ENCODE measurements at regions not wholly inside any gene's neighbourhood (a gene's known extent, or its start where the extent isn't known, plus 50 kb on each side); places are given as distances from the start of the nearest gene placed in this dataset.

- DNase-seq (ENCODE audit: insufficient read length, low spot score) (no peak), FAIRE-seq (no peak)
- TF ChIP-seq, protein P1, sequence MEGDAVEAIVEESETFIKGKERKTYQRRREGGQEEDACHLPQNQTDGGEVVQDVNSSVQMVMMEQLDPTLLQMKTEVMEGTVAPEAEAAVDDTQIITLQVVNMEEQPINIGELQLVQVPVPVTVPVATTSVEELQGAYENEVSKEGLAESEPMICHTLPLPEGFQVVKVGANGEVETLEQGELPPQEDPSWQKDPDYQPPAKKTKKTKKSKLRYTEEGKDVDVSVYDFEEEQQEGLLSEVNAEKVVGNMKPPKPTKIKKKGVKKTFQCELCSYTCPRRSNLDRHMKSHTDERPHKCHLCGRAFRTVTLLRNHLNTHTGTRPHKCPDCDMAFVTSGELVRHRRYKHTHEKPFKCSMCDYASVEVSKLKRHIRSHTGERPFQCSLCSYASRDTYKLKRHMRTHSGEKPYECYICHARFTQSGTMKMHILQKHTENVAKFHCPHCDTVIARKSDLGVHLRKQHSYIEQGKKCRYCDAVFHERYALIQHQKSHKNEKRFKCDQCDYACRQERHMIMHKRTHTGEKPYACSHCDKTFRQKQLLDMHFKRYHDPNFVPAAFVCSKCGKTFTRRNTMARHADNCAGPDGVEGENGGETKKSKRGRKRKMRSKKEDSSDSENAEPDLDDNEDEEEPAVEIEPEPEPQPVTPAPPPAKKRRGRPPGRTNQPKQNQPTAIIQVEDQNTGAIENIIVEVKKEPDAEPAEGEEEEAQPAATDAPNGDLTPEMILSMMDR (IDR thresholded peaks at IDR 0.05; ENCODE audit: insufficient read depth, missing control alignments): no peak
These were observed 60.9 kb upstream of the LANCL2 start for GRCh38 chr7:55304018-55304762.

GRCh38 chr7:55305135-55305534, 60.0 kb upstream of the LANCL2 start:
- no peak for FAIRE-seq
- TF ChIP-seq, protein P1 (IDR thresholded peaks at IDR 0.05; ENCODE audit: insufficient read depth, missing control alignments): no peak

DNA sequence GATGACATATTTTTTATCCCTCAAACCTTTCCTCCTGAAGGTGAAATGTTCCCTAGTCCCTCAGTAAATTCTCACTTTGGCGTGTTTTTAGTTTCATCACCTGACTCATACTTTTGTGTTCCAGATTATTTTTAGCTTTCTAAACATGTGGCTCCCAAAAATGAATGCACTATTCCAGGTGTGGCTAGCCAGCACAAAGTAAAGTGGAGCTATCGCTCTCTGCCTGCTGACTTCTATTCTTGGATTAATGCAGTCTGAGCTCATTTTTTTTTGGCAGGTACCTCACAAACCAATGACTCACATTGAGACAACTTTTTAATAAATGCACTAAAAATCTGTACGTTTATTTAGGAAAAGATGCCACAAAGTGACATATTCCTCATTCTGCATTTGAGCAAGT, 58.8 kb upstream of the LANCL2 start:
- TF ChIP-seq, protein P1 (IDR thresholded peaks at IDR 0.05; ENCODE audit: insufficient read depth, missing control alignments): no peak
- FAIRE-seq (no peak), DNase-seq (ENCODE audit: insufficient read length, low spot score) (no peak)

More at GRCh38 chr7:55305135-55305534, 60.0 kb upstream of the LANCL2 start:
- DNase-seq (ENCODE audit: insufficient read length, low spot score): no peak

DNA sequence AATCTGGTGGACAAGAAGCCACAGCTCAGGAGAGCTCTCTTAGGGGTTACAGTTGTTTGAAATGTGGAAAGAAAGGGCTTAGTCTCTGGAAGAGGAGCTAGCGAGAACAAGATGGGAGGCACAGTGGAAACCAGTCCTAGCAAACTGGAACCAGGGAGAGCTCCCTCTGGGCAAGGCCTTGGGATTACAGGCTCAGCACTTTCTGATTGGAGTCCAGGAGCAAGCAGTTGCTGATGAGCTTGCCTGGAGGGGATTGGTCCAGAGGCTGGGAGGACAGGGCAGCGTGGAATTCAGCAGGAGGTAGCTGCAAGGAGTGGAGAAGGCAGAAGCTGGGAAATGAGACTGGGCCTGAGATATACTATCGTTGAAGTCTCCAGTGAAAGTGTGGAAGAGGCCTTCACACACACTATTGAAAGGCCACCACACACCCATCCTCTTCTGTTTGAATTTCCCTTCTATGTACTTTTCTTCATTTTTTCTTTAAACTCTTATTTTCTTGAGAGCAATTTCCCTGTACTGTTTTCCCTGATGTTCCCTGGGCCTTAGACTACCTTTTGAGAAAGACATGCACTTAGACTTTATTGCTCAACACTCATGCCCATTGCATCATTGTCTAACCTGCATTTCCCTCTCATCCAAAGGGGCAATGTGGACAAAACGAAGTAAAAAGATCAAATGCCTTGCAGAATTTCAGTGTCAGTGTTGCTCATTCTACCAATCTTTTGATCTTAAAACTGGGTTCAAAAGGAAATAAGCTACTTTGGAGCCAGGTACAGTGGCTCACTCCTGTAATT, 57.8 kb upstream of the LANCL2 start:
- TF ChIP-seq, protein P1 (IDR thresholded peaks at IDR 0.05; ENCODE audit: insufficient read depth, missing control alignments): no peak
- FAIRE-seq (no peak), DNase-seq (ENCODE audit: insufficient read length, low spot score) (no peak)

DNA sequence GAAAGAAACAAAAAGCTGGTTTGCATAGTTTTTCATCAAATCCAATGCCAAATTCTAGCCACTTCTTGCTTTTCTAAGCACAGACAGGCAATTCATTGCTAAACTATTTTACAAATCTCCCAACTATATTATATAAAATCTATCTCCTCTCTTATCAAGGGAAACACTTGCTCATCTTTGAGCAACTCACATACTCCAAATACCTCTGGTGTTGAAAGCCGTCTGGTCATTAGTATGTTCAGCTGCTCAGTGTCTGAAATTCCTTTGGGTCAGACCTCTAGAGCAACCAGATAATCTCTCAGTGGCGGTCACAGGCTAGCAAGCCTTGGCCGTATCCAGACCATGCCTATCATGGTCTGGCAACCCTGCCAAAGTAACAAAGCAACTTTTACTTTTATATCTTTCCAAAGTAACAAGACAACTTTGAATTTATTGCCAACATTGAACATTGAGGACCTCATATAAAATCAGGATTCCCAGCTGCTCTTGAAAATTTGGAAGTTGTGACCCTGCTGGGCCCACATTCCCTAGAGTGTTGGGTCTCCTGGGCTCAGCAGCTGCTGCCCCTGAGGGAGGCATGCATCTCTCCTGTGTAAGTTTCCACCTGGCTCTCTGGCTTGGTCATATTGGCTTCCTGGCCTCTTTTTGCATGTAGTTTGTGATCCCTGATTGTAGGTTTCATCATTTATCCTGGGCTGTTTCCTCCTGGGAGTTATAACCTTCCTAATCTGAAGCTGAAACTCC, 56.8 kb upstream of the LANCL2 start:
- no peak for FAIRE-seq
- TF ChIP-seq, protein P1 (IDR thresholded peaks at IDR 0.05; ENCODE audit: insufficient read depth, missing control alignments): no peak
- DNase-seq (ENCODE audit: insufficient read length, low spot score): no peak

DNA sequence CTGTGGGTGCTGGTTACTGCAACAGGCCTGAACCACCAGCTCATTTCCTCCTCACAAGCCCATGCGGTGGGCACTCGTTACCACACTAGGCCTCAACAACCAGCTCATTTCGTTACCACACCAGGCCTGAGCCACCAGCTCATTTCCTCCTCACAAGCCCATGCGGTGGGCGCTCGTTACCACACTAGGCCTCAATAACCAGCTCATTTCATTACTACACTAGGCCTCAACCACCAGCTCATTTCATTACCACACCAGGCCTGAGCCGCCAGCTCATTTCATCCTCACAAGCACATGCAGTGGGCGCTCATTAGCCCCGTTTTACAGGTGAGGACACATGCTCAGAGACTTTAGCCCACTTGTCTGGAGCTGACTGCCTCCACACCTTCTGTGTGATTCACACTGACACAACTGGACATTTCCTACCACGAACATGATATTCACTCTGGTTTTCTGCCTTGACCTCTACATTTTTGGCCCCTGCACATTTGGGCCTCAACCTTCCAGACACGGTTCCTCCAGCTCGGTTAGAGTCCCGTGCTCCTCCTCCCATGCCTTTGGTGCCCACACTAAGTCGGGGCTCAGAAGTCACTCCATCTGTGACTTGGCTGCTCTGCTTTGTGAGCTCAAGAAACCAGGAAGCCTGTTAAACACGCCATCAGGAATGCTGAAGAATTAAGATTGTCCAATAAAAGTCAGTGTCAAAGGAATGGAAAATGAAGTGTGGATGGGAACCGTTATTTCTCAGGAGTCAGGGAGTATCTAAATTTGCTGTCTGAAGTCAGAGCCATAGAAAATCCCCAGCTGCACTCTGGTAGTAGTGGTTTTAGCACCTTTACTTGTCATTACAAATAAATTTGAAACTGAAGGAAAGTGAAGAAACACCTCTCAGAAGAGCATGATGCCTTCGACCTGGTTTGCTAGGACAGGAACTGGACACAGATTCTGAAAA, 55.8 kb upstream of the LANCL2 start:
- DNase-seq (ENCODE audit: insufficient read length, low spot score) (no peak), FAIRE-seq (no peak)
- TF ChIP-seq, protein P1 (IDR thresholded peaks at IDR 0.05; ENCODE audit: insufficient read depth, missing control alignments): no peak
